GM12875 (cell line): ENCODE measurements at regions not wholly inside any gene's neighbourhood (a gene's known extent, or its start where the extent isn't known, plus 50 kb on each side); places are given as distances from the start of the nearest gene placed in this dataset.

Experiments used
- H3K4me3 ChIP-seq: one replicate; pipeline ENCODE4 v1.5.1; 2011; ENCODE audit warnings: low read depth, low read length, control low read depth
- TF ChIP-seq, protein P1 (sequence below): IDR thresholded peaks from 2 replicates; pipeline ENCODE4 v1.5.1; 2011; ENCODE audit warnings: low read depth, mild to moderate bottlenecking, control low read depth, inconsistent platforms, low read length, moderate library complexity, borderline replicate concordance; ENCODE audit not compliant: insufficient read depth

DNA sequence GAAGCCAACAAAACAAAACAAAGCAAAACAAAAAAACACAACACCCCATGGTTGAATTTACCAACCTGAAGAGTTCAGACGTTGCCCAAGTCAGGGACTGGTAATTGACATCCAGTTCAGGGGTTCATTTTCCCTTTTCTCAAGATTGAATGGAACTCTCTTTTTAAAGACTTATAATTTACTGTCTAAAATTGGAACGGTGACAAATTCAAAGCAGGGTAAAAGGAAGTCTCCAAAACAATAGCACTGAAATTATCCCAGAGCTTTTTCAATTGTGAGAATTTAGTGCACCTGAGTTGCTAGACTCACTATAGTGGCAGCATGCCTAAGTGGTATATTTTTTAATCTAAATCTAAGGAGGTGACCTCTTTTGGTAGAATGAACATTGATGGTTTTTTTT is 90.9 kb upstream of the PREP start:
- H3K4me3 ChIP-seq = no peak overlapping the region
- TF ChIP-seq, protein P1, sequence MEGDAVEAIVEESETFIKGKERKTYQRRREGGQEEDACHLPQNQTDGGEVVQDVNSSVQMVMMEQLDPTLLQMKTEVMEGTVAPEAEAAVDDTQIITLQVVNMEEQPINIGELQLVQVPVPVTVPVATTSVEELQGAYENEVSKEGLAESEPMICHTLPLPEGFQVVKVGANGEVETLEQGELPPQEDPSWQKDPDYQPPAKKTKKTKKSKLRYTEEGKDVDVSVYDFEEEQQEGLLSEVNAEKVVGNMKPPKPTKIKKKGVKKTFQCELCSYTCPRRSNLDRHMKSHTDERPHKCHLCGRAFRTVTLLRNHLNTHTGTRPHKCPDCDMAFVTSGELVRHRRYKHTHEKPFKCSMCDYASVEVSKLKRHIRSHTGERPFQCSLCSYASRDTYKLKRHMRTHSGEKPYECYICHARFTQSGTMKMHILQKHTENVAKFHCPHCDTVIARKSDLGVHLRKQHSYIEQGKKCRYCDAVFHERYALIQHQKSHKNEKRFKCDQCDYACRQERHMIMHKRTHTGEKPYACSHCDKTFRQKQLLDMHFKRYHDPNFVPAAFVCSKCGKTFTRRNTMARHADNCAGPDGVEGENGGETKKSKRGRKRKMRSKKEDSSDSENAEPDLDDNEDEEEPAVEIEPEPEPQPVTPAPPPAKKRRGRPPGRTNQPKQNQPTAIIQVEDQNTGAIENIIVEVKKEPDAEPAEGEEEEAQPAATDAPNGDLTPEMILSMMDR = no peak

DNA sequence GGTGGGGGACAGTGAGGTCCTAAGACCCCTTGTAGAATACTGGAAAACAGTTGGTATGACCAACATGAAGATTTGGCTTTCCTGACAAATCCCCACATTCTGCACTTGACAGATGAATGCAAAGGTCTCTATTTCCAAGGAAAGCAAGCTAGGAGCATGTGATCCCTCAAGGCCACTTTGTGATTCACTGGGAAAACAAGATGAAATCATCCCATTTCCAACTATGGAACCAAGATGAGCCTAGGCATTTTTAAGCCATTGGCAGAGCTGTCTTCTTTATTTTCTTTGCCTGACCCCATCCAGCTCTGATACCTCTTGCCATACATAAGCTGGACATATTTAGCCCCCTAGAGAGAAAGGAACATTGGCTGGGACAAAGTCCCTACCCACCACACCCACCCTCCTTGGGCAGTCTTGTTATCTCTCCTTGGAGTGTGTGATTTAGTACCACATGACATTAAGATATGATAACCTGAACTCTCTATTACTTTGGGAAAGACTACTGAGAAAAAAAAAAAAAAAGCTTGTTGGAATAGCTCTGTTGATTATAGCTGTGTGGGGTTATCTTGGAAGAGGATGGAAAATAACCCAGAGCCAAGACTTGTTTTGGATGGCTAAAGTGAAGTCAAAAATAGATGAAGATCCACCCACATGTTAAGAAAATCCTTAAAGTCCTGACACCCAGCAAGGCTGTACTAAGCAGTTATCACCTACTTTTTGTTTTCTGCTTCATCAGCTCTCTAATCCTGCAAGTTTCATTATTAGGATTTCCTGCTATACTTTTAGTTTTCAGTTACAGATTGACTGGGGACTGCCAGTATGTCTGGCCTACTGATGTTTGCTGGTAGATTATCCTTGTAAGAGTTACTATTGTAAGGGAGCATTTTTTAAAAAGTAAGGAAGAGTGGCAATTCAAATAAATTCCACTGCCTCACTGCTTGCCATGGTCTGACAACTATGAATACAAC is 90.1 kb upstream of the PREP start:
- TF ChIP-seq, protein P1 = no peak
- H3K4me3 ChIP-seq = no peak overlapping the region

DNA sequence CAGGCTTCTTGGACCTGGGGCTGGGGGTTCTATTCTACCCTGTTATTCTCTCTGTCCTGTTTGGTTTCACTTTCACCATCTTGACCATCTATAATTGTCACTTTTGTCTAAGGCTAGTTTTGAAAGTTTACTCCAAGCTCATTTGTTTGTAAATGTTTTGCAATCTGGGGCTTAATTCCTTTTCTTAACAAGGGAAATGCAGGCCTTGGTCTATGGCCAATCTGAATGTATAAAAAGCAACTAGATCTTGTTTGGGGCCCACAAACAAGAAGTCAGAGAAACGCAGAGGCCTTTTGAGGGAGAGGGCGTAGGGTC is 86.3 kb upstream of the PREP start:
- TF ChIP-seq, protein P1 = no peak
- H3K4me3 ChIP-seq = no peak overlapping the region

DNA sequence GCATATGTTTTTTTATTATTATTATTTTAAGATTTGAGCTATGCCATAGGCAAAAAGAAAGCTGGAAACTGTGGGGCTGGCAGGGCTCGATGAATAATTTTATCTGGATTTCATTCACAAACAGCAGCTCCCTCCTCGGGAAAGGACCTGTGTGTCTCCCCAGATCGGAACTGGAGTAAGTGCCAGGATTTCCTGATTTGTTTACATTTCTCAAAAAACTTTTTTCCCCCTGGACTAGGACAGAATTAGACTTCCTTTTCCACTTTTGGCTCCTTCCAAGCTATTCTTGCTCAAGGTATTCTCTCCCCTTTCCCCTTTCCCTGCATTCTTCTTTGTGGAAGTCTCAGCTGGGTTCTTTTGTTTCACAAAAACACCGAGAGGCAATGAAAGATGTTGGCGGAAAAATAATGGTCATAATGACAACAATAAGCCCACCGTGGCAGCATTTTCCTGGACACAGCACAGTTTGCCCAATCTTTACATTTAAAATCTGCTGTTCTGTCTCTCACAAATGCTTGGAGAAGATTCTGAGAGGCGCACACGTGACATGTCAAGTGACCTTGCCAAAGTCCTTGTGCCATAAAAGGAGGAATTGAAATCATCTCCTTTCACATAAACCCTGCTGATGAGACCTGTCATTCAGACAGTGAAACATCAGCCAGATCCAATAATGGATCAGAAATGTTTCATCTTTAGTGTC is 85.8 kb upstream of the PREP start:
- H3K4me3 ChIP-seq = no peak overlapping the region
- TF ChIP-seq, protein P1 = no peak

DNA sequence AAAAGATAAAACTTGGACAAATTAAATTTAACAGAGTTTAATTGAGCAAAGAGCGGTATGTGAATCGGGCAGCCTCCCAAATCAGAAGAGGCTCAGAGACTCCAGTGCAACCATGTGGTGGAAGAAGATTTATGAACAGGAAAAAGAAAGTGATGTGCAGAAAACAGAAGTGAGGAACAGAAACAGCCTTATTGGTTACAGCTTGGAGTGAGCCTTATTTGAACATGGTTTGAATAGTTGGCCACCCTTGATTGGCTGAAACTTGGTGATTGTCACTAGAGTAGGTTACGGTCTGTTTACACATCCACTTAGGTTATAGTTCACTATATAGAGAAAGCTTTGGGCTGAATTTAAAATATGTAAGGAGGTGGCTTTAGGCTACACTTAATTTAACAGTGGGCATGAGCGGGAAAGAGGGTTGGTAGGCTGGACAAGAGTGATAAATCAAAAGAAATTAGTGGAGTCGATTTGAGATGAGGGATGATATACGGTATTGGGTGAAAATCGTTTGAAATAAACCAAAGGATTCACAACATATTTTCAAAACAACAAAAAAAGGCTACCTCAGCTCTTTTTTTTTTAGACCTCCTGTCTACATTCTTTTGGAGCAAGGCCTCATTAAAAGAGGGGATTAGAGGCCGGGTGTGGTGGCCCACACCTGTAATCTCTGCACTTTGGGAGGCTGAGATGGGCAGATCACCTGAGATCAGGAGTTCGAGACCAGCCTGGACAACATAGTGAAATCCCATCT is 84.3 kb upstream of the PREP start:
- TF ChIP-seq, protein P1 = no peak
- no peak overlapping the region for H3K4me3 ChIP-seq

DNA sequence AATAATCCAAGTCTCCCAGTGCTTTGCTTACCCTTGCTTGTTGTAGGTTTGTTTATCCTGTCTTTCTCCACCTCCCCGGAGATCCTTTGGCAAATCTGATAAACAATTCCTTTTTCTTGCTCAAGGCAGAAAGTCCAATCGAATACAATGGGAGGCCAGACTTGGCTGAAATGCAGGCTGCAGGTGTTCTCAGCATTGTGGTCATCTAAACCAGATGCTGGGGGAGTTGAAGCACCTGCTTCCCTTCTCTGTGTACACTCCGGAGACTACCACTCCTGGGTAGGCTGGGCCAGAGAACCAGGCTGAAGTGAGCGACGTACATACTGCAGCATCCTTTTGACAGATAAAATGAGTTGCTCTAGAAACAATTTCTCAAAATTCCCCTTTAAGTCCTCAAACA is 82.6 kb upstream of the PREP start:
- TF ChIP-seq, protein P1 = no peak

More for the DNA sequence above, 82.6 kb upstream of the PREP start:
- H3K4me3 ChIP-seq = no peak overlapping the region
